GM23248 (cell line): ENCODE measurements at regions not wholly inside any gene's neighbourhood (a gene's known extent, or its start where the extent isn't known, plus 50 kb on each side); places are given as distances from the start of the nearest gene placed in this dataset.

Source experiments
- EZH2 ChIP-seq: fragments of 200-600 bp; sonication (generic); IDR thresholded peaks from 2 replicates; pipeline ENCODE4 v1.6.1; 2018; ENCODE audit warnings: antibody characterized with exemption, mild to moderate bottlenecking; ENCODE audit not compliant: insufficient read depth, poor library complexity, severe bottlenecking
- EZH2phosphoT487 ChIP-seq: fragments of 200-600 bp; sonication (generic); IDR thresholded peaks from 2 replicates; pipeline ENCODE4 v1.6.1; 2018; ENCODE audit warnings: antibody characterized with exemption, moderate library complexity, mild to moderate bottlenecking, low read depth; ENCODE audit not compliant: insufficient read depth

GRCh38 chr4:187724456-187724855, 271.1 kb upstream of the ZFP42 start:
- TF ChIP-seq EZH2 = no peak
- no peak for TF ChIP-seq EZH2phosphoT487
